Epidermal melanocyte (primary cell): ENCODE measurements at regions not wholly inside any gene's neighbourhood (a gene's known extent, or its start where the extent isn't known, plus 50 kb on each side); places are given as distances from the start of the nearest gene placed in this dataset.
"Not testable (repeated sequence)": the region's sequence is repeated elsewhere in the genome, so short reads cannot be mapped to it uniquely, and the experiment has no call there.

Source experiments
- DNase-seq: peaks from one replicate; pipeline ENCODE4 v3.0.0; 2011; ENCODE audit warnings: low spot score; ENCODE audit not compliant: insufficient read length

DNA sequence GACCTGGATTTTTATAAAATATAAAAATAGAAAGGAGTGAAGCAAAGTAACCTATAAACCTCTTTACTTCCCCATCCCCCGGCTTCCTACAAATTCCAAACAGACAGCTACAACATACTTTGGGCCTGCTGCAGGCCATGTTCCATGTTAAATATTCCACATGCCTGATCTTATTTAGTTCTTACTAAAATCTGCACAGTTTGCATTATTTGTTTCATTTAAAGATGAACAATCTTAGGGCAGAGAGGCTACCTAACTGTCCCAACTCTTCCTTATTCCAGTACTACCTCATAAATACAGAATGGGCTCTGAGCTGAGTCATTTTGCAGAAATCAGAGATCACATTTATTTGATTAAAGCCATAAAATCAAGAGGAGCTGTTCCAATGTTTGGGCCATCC is 665.0 kb downstream of the PDCD6IP start:
- DNase-seq: no peak

DNA sequence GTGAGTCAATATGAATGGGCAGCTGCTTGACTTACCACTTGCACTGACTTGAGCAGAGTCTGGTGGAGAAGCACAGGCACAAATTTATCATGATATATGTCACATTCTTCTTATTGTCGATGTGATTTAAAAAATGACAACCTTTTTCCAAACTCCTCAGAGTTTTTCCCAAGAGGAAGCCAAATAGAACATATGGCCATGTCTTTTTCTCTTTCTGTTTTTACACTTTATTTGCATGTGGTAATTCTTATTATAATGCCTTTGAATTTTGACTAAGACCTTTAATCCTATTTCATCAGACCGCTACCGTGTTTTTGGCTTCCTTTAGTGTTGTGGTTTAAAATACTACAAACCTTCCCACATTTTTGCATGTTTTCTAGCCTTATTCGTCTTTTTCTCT is 666.2 kb downstream of the PDCD6IP start:
- DNase-seq: no peak

DNA sequence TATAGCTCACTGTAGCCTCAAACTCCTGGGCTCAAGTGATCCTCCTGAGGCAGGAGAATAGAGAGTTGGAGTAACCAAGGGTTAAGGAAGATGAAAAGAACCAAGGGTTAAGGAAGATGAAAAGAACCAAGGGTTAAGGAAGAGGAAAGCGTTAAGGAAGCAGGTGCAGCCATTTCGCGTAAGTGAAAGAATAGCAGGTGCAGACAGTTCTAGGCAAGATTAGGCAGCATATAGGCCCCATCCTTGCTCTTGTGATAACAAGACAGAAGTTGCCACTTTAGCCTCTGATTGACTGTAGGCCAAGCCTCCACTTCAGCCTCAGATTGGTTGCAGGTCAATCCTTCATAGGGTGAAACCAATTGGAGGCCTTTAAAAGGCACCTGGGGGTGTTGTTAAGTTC is 677.4 kb downstream of the PDCD6IP start:
- DNase-seq: no peak

DNA sequence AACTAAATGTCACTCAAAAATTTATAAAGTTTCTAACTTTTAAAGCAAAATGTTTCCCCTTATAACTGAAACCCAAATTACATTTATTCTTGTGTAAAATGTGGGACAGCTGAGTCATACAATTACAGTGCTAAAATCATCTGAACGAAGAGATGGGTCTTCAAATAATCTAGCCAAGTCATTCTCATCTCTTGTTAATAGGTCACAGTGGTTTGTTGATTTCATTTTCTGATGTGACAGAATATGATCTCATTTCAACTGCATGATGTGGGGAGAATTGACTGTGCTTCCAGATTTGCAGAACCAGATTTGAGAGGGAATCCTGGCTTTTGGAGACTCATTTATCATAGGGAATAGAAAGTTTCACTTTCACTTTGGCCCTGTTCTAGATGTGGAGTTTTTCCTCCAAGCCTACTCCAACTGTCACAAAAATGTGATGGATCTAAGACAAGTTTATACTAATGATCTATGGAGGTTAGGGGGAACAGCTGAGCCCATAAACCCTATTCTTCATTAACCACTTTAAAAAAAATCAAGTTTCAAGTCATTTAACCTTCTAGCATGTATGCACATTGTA is 685.0 kb downstream of the PDCD6IP start:
- no peak for DNase-seq

DNA sequence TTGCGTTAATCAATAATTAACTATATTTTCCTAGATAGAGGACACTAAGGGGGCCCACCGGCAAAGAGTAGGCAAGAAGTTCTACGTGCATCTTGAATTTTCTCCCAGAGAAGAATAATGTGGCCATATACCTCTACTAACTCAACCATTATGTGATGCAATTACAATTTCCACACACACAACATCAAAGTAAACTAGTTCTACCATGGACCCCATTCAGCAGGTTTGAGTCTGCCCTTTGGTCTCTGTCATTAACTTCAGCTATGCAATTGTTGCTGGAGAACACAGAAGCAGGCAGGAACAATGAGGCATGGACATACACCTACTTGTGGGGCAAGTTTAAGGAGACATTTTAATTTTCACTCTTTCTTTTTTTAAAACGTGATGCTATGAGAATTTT is 705.9 kb downstream of the PDCD6IP start:
- DNase-seq: no peak

DNA sequence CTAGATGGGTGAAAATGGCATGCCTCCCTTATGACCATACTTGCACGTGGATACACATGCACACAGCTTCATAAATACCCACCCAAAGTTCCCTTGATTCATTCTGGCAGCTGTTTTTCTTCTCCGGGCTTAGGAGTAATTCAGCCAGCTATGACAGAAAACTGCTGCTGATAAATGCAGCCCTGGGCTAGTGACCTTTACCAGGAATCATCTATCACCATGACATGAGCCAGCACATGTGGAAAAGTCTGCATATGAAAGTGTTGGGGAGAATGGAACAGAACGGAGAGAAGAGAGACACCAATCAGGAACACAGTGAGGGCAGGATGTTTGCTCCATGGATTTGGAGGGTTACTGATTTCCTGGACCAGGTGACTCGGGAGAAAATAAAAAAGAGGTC is 706.3 kb downstream of the PDCD6IP start:
- no peak for DNase-seq

DNA sequence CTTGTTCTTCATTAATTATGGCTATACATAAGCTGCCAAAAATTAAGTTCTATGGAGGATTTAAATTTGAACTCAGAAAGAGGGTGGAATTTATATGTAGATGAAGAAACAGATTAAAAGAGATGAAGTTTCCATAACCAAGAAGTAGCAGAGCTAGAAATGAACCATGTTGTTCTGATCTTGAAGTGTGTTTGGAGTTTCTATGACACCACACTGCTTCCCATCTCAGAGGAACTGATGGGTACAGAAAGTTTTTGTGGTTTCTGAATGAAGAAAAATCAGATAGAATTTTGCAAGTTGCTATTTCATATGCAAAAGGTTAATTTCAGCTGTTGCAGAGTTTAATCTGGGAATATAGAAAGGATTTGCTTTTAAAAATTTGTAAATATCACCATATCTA is 710.3 kb downstream of the PDCD6IP start:
- DNase-seq: no peak

DNA sequence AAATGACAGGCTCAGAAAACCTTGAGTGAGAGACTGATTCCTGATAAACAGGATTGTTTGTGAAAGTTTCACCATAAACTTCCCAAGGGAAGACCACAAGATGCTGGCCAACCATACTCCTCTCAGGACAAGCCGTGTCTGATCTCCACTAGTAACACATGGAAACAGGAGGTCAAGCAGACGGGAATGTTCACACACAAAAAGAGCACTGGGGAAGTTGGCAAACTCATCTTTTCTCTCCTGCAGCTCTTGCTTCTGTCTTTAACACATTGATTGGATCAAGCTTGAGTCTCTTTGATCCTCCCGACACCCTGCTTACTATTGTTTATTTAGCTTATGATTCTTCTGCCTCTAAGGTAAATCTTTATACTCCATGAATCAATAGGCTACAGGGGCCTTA is 713.5 kb downstream of the PDCD6IP start:
- no peak for DNase-seq

DNA sequence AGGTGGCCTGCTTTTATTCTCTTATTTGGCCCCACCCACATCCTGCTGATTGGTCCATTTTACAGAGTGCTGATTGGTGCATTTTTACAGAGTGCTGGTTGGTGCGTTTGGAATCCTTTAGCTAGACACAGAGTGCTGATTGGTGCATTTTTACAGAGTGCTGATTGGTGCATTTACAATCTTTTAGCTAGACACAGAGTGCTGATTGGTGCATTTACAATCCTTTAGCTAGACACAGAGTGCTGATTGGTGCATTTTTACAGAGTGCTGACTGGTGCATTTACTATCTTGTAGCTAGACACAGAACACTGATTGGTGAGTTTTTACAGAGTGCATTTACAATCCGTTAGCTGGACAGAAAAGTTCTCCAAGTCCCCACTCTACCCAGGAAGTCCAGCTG is 720.6 kb downstream of the PDCD6IP start:
- DNase-seq: not testable (repeated sequence)

DNA sequence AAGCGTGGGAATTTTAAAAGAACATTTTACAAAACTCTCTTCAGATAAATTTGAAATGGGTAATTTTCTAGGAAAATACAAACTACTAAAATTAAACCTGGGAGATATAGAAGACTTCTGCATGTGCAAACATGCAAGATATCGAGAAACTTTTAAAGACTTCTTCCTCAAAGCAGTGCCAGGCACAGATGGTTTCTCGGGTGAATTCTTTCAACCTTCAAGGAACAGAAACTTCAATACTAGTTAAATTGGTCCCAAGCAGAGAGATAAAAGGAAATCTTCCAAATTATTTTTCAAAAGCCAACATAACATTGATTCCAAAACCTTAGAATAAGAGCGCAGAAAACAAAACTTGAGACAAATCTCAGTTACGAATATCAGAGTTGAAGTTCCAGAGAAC is 732.7 kb downstream of the PDCD6IP start:
- no peak for DNase-seq

DNA sequence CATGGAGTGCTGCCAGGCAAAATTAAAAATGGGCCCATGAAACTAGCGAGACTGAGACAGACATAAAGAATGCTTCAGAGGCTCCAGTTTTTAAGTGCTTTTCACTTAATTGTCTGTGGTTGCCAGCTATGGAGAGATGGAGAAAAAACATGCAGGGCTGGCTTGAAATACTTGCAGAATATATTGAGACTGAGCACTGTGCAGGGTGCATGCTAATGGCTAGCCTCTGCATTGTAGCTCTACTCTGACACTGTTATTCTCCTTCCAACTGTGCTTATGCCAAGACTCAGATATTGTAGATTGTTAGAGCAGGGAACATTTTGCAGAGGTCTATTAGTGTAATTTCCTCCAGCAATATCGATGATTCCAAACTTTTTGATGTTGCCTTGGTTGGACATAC is 735.0 kb downstream of the PDCD6IP start:
- DNase-seq: no peak

DNA sequence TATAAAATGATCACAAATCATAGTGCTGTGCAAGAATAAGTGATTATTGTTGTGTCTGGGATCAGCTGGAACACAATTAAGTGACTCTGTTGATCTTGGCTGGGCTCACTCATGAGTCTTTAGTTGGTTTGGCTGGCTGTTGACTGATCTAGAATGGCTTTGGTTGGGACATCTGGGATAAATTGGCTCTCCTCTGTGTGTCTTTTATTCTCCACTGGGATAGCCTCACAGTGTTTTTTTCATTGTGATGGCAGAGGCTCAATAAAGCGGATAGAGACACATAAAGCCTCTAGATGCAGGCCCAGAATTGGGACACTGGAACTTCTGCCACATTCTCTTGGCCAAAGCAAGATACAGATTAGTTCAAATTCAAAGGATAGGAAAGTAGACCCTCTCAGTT is 735.6 kb downstream of the PDCD6IP start:
- no peak for DNase-seq

DNA sequence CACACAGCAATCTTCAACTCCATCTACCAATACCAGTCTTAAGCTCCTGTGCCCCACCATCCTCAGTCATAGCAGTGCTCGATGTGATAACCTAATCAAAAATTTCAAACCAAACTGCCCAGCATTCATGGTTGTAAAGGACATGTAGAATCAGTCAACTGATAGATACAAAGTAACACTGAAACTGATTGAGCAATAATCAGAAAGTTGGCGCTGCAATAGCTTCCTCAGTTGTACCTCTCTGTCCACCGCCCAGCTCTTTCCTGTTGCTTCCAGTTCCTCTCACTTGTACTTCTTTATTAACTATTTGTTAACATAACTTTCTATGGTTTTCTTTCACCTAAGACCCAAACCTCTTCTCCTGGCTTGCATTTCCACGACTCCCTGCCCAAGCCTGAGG is 745.7 kb downstream of the PDCD6IP start:
- no peak for DNase-seq

DNA sequence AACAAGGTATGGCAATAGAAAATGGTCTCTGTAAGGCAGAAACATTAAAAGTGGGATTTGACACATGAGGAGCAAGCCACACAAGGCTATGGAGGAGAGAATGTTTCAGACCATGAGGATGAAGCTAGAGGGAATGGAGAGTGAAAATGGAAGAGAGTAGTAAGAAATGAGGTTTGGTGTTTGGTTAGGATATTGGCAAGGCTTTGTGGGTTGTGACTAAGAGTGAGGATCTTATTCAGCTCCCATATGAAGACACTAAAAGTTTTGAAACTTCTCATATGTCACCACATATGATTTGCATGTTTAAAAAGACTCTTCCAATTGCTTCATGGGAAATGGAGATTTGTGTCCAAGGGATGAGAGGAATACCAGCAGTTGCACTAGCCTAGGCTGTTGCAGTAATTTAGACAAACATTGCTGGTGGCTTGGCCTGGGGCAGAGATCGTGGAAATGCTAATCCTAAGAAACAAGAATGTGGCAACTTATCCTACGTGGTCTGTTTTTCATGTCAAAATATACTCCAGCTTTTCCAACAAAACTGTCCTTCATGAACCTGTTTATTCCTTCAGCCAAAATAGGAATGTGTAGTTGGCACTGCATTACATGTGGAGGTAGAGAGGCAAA is 749.0 kb downstream of the PDCD6IP start:
- no peak for DNase-seq

DNA sequence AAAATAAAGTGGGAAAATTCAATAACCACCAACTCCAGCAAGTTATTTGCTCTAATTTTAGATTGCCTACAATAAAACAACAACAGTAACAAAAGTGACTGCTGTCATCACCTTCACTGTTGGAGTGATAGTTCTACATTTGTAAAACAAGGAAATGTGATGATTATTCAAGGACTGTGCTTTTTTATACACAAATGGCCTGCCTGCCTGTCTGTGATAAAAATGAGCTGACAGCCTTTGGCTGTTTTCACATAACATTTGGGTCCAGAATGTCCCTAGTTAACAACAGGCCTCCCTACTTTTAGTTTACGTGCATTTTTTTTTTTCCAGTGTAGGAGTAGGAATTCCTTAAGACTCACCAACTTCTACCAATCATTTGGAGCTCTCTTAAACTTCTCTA is 768.8 kb downstream of the PDCD6IP start:
- DNase-seq: no peak

DNA sequence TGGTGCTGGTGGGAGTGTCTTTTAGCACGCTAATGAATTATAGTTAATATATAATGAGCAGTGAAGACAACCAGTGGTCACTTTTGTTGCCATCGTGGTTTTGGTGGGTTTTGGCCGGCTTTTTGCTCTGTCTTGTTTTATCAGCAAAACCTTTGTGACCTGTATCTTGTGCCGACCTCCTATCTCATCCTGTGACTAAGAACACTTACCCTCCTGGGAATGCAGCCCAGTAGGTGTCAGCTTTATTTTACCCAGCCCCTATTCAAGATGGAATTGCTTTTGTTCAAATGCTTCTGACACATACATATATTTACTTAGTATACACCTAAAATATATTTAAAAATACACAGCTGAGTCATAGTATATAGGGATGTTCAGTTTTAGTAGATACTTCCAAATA is 770.3 kb downstream of the PDCD6IP start:
- no peak for DNase-seq

DNA sequence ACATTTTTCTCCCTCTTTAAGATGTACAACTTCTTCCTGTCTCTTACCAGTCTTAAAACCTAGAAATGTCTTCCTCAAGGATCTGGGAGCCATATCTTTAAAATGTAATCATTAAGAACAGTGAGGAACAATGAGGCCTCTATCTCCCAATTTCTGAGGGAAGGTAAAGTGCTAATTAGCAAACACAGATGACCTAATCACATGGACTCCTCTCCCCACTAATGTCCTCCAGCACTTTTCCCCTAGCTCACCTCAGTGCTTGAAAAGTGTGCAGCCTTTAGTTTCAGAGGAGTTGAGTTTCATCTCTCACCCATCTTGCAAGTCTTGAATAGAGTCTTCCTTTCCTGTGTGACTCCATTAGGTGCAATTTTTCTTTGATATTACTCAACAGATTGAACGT is 771.0 kb downstream of the PDCD6IP start:
- no peak for DNase-seq

DNA sequence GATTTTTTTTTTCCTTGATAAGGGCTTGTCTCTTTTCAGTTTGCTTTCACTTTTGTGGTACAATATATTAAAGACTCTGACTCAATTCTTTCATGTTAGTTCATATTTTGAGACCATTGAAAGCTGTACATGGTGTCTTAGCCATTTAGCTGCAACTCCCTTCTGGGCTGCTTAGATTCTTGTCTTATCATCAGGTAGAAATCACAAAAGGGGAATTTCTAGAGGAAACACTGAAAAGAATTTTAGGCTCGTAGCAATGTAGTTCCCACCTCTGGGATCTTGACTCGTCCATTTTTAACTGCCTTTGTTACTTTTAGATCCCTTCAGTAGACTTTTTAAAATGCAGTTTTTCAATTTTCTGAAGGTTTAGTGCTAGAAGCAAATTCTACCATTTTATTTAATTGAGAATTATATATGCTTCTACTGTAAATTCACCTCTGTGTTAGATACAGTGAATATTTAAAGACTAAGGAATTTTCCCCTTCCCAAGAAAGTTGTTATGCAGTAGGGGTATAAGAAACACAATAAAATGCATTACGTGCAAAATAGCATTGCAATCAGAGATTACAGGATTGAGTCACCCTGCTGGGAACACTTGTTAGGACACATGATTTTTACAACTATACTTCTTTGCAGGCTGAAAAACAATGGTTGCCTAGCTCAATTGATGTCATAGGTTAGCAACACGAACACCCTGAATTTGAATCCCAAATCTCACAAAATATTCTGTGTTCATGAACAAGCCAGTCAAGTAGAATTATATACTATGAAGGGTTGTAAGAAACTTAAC is 772.7 kb downstream of the PDCD6IP start:
- no peak for DNase-seq

DNA sequence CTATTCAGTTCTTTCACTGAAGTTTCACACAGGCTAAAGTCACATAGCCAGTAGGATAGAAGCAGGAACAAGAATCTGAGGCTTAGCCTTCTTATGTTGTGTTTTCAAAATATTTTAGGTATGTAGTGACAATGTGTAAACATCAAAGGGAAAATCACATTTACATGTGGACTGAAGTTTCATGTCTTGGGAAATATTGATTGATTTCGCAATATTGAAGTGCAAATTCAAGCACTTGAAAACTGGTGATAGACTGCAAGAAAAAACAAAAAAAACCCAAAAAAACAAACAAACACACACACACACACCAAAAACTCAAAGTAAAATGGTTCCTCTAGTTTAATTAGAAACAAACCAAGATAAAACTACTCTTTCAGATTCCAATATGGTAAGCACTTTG is 773.3 kb downstream of the PDCD6IP start:
- no peak for DNase-seq

DNA sequence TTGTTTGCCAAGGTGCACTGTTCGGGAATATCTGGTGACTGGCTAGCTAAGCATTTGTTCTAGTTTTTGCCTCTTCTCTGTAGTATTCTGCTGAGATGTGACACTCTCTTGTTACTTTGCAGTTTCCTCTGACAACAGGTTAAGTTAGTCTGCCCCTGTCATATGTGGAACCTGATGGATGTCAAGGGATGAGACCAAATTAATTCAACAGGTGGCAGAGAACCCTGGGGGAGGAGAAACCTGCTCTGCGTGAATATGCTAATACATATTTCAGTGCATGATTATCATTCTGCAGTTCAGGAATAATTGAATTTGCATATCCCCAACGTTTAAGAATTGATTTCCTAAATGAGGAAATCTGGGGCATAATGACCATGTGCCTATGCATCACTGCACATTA is 777.3 kb downstream of the PDCD6IP start:
- no peak for DNase-seq

DNA sequence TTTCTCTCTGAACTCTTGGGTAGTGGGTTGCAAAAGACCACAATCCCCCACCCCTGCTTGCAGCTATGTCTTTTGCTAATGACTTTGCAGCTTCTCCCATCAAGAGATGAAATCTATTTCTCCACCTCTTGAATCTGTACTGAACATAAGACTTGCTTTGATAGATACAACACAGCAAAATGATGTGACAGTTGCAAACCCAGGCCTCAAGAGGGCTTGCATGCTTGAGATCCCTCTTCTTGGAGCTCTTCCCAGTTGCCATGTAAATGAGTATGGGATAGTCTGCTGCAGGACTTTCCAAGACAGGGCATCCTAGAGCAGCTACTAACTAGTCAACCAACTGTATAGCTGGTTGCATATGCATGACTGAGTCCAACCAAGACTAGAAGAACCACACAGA is 783.6 kb downstream of the PDCD6IP start:
- no peak for DNase-seq

DNA sequence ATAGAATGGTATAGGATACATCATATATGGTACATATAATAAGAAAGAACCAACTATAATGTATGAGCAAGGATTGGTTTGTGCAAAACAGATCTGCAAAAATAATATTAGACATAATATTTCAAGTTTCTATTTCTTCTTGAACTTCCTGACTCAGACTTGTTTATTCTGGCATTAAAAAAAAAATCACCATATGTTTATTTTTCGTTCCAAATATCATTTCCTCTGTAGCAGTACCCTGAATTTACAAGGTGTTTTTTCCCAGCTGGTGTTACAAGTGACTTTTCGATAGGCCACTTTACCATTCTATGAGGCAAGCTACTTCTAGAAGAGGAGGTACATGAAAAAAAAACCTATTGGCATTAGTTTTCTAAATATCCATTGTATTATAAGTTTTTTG is 785.0 kb downstream of the PDCD6IP start:
- DNase-seq: no peak

DNA sequence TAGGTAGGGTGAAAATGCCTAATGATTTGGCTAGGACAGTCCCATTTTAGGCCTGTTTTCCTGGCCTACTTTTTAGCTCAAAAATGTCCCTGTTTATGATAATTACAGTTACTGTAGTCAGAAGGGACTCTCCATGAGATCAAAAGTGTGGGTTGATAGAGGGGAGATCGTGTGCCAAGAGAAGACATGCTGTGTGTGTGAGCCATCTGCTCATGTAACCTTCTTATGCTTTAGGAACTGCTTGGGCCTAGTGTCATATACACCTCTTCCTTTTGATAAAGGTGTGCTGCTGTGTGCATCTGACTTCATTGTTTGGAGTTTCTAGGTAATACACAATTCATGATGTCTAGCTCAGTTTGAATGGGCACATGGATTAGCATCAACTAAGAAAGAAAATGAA is 786.5 kb downstream of the PDCD6IP start:
- DNase-seq: no peak
